Activated CD8-positive, alpha-beta memory T cell treated with anti-CD3 and anti-CD28 coated beads, Interleukin-2, amount 50 U/mL, for 4 hours (primary cell): ENCODE measurements at regions not wholly inside any gene's neighbourhood (a gene's known extent, or its start where the extent isn't known, plus 50 kb on each side); places are given as distances from the start of the nearest gene placed in this dataset.

Experiments
- DNase-seq: peaks from one replicate; pipeline ENCODE4 v3.0.0-alpha.2; 2020

DNA sequence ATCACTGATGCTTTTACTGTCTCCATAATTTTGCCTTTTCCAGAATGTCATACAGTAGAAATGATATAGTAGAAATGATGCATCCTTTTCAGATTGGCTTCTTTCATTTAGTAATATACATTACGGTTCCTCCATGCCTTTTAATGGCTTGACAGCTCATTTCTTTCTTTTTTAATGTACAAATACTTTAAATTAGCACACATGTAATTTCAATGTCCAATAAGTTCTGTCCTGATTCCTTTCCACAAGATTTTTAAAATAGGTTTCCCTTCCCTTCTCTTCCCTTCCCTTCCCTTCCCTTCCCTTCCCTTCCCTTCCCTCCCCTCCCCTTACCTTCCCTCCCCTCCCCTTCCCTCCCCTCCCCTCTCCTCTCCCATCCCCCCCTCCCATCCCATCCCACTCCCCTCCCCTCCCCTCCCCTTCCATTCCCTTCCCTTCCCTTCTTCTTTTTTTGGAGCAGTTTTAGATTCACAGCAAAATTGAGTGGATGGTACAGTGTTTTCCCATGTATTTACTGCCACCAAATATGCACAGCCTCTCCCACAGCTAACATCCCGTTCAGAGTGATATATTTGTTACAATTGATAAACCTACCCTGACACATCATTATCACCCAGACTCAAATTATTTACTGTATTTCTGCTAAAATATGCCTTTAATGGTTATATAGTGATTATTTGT, 398.8 kb downstream of the RNF144B start:
- no peak for DNase-seq

GRCh38 chr6:18792866-18793265, 405.7 kb downstream of the RNF144B start:
- DNase-seq: no peak

DNA sequence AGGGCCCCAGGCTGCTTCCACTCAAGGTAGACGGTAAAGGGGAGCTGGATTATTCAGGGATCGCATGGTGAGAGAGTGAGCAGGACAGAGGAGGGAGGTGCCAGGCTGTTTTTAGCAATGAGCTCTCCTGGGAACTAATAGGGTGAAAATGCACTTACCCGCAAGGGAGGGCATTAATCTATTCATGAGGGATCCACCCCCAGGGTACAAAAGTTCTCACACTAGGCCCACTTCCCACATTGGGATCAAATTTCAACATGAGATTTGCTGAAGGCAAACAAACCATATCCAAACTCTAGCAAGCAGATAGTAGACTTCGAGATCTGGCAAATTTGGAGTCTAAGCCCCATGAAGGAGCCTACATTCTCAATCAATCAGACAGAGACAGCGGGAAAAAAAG, 408.6 kb downstream of the RNF144B start:
- DNase-seq: no peak

GRCh38 chr6:18820725-18821124, 433.6 kb downstream of the RNF144B start:
- DNase-seq: no peak

DNA sequence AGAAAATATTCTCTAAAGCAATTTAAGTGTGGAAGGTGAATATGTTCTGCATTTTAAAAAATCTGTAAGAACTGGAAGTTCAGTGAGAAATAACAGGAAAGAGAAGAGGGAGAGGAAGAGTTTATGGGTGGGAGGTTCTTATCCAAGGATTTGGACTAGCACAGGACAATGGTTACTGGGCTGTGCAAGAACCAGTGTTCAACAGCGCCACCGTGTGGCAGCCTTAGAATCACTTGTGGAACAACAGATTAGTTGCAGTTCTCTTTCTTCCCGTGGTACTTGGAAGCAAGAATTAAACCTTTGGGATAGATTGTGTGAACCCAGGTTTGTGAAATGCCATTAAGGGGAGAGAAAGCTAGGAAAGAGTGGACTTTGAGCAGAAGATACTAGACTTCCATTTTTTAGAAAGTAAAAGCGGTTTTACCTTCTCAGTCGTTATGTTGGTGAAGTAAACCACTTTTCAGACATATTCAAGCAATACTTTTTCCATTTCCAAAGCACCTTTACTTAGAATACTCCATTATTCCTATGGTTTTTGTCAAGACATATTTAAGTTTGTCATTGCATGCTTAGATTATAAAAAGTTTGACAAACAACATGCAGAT, 436.7 kb downstream of the RNF144B start:
- no peak for DNase-seq

GRCh38 chr6:18829272-18829870, 442.2 kb downstream of the RNF144B start:
- no peak for DNase-seq

DNA sequence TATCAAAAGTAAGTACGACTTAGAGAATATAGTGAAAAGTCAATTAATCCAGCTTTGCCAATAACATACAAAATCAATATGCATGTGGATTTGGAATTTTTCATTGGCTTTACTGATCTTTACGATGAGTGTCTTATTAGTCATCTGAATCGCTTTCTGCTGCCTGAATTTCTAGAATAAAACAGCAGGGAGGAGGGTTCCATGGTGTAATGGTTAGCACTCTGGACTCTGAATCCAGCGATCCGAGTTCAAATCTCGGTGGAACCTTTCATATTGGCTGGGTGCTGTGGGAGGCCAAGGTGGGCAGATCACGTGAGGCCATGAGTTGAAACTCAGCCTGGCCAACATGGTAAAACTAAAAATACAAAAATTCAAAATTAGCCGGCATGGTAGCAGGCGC, 448.8 kb downstream of the RNF144B start:
- DNase-seq: no peak

DNA sequence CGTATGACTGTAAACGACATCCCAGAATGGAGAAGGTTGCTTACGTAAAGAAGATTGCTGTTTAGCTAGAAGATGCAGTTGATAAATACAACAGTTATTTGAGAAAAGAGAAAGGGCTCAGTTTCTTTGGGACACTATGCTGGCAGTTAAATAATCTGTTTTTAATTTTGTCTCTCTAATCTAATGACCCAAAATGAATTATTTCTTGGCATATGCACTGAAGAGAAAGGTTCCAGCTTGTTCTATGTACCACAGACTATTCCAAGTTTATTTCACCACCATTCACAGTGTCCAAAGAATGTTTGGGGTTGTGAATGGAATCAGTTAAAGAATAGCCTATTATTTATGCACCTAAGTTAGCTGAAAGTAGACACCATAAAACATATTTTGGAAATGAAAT, 449.9 kb downstream of the RNF144B start:
- DNase-seq: no peak

GRCh38 chr6:18842534-18842933, 455.4 kb downstream of the RNF144B start:
- no peak for DNase-seq

- DNase-seq: no peak
These were observed 458.7 kb downstream of the RNF144B start for GRCh38 chr6:18845896-18846295.

DNA sequence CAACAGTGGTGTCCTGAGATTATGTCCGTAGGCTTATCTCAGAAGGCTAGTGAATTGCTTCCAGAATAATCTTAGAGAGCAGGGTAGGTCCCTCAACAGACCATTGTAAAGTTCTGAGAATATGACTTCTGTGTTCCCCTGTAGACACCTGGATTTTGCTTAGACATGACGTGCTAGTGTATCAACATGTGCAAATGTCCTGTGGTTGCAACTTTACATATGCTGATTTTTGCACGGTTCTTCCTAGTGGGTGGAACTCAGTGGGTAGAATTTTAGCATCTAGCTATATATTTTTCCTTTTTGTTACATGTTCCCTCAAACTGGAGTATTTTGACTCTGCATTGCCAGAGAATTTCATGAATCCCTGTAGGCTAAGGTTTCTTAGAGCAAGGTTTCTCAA, 459.2 kb downstream of the RNF144B start:
- no peak for DNase-seq

- no peak for DNase-seq
These were observed 474.1 kb downstream of the RNF144B start for GRCh38 chr6:18861204-18861603.

DNA sequence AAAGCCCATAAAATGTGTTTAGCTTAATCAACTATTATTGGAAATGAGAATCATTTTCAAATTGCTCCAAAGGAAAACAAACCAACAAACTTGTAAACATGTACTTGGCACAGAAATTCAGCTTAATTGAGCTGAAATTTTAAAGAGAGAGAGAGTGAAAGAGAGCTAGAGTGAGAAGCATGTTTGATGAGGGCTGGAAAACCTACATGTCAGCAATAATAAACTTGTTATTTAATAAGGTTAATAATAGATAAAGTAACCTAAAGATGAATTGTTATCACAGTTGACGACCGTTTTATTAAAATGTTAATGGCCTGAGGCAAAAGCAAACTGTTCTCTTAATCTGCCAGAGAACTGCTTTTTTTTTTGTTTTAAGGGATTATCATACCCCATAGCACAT, 496.1 kb downstream of the RNF144B start:
- DNase-seq: no peak

DNA sequence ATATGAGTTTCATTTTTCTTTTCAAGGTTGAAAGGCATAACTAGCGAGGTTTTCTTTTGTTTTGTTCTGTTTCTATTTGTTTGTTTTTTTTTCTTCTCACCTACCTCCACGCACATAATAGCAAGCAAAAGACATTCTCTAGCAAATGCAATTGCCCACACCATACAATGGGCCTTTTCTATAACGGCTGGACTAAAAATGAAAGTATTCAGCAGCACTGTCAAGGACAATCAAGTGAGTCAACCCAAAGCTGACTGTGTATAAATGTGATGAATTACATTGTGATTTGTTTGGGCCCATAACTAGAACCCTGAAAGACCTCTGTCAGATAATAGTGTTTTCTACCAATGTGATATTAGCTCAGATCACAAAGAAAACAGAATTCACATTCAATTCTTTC, 496.7 kb downstream of the RNF144B start:
- DNase-seq: no peak

- DNase-seq: no peak
These were observed 506.6 kb downstream of the RNF144B start for GRCh38 chr6:18893540-18894269.

DNA sequence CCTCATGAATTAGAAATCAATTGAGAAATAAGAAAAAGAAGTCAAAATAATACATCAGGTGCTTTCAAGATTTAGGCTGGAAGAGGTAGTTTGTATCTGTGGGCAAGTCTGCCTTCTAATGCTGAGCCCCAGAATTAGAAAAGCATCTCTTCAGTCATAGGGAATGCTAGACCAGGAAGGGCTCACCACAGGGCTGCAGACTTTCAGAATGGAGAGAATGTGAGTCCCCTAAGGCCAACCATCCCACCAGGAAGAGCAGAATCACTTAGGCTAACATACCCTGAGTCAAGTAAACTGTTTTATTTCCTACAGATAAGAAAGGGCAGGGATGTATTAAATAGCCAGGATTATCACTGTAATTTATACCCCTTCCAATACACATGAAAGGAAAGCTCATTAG, 510.2 kb downstream of the RNF144B start:
- DNase-seq: no peak

- DNase-seq: no peak
These were observed 517.5 kb downstream of the RNF144B start for GRCh38 chr6:18904681-18905080.

GRCh38 chr6:18920701-18921100, 533.6 kb downstream of the RNF144B start:
- DNase-seq: no peak

DNA sequence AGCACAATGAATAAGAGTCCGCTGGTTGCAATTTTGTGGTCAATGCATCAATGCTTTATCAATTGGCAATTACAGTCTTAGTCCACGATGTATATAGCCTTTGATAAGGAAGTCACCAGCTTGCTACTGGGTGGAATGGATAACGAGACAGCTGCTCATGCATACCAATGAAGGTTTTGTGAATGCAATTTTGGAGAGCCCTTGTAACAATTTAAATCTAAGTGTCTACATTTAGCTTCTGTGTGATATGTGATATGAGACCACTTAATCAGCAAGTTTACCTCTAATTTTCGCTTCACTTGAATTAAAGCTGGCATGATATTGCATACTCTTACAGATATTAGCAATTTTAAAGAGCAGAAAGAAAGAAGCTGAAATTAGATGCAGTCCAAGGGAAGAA, 543.9 kb downstream of the RNF144B start:
- DNase-seq: no peak

DNA sequence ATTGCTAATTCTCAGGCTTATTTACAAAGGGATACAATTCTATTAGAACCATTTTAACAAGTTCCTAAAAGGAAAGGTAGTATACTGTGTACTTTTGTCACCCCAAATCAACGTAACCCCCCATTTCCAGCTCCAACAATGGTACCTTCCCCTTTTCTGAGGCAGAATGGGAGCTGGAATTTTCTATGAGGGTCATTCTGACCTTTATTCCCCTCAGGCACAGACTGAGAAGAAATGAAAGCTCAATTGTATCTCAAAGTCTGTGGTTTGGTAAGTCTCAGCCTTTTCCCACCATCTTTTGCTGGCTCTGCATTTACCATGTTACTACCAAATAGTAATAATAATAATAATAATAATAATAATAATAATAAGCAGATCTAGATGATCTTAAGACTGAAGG, 571.0 kb downstream of the RNF144B start:
- no peak for DNase-seq

DNA sequence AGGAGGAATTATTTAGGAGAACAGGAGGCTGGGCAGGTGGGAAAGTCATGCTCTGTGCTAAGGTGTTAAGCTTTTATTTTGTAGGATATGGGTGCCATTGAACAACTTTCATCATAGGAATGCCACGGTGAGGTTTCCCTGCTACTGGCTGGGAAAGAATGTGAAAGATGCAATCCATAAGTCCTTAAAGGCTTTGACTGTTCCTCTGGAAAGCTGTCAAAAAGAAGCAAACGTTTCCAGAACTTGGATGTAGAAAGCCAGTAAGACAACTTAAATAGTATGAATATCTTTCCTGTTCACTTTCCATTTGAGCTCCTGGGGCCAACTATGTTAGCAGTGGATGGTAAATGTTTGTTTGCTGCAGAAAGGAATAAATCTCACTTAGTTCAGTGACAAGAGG, 574.4 kb downstream of the RNF144B start:
- DNase-seq: no peak

GRCh38 chr6:18962361-18962905, 575.3 kb downstream of the RNF144B start:
- no peak for DNase-seq

DNA sequence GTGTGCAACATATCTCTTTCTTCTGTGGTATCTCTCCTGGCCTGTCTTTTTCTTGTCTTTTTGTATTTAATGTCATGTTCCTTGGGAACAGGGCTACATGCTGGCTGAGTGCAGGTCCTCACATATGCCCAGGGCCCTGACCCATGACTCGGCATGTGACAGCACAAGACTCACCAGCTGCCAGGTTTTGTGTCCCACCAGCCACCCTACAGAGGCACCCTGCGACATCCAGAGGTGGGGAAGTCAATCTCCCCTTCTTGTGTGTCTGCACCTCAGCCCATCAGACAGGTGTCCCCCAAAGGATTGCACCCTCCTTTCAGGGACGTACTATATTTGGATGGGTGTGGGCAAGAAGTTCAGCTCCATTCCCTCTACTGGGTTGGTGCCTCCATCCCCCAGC, 576.3 kb downstream of the RNF144B start:
- no peak for DNase-seq

DNA sequence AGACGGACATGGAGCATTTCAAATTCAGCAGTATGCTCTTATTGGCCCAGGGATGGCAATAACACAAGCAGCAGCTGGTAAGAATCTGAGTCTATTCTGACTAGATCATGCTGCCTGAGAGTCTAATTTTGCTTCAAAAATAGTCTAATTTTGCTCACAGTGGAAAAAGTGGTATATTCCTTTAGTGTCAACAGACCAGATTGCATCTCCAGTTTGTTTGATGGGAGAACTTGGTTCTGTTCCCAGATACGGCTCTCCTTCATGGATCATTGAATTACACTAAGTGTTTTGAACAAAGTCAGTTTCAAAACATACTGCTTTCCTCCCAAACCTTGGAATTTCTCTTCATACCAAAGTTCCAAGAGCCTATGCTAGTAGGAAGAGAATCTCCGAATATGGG, 586.1 kb downstream of the RNF144B start:
- no peak for DNase-seq
